ENCODE measurements at regions not wholly inside any gene's neighbourhood (a gene's known extent, or its start where the extent isn't known, plus 50 kb on each side); places are given as distances from the start of the nearest gene placed in this dataset.

GRCh38 chr7:70907259-70908247, 224.4 kb upstream of the GALNT17 start:
- DNase-seq, result no peak

- DNase-seq, result no peak
Measured at GRCh38 chr7:70913924-70914323, 218.0 kb upstream of the GALNT17 start.

- DNase-seq, result no peak
Measured at GRCh38 chr7:70915067-70915466, 216.9 kb upstream of the GALNT17 start.

GRCh38 chr7:70919481-70920073, 212.4 kb upstream of the GALNT17 start:
- DNase-seq, result no peak

GRCh38 chr7:70920876-70921275, 211.1 kb upstream of the GALNT17 start:
- no peak for DNase-seq

GRCh38 chr7:70923181-70923845, 208.6 kb upstream of the GALNT17 start:
- DNase-seq, result no peak

GRCh38 chr7:70925411-70926115, 206.4 kb upstream of the GALNT17 start:
- DNase-seq, result no peak

GRCh38 chr7:70926666-70927065, 205.3 kb upstream of the GALNT17 start:
- DNase-seq, result no peak

- DNase-seq, result no peak
Measured at GRCh38 chr7:70935311-70935710, 196.6 kb upstream of the GALNT17 start.

GRCh38 chr7:70935854-70936253, 196.1 kb upstream of the GALNT17 start:
- DNase-seq, result no peak

- no peak for DNase-seq
Measured at GRCh38 chr7:70937424-70937823, 194.5 kb upstream of the GALNT17 start.

GRCh38 chr7:70940597-70940996, 191.3 kb upstream of the GALNT17 start:
- no peak for DNase-seq

- DNase-seq, result no peak
Measured at GRCh38 chr7:70942791-70943190, 189.2 kb upstream of the GALNT17 start.

- no peak for DNase-seq
Measured at GRCh38 chr7:70944516-70944915, 187.4 kb upstream of the GALNT17 start.

- no peak for DNase-seq
Measured at GRCh38 chr7:70947181-70947580, 184.8 kb upstream of the GALNT17 start.

GRCh38 chr7:70949862-70950261, 182.1 kb upstream of the GALNT17 start:
- DNase-seq, result no peak

GRCh38 chr7:70951271-70951962, 180.5 kb upstream of the GALNT17 start:
- no peak for DNase-seq

- DNase-seq, result no peak
Measured at GRCh38 chr7:70952311-70952710, 179.6 kb upstream of the GALNT17 start.

- DNase-seq, result no peak
Measured at GRCh38 chr7:70953331-70953741, 178.6 kb upstream of the GALNT17 start.

GRCh38 chr7:70953796-70954195, 178.1 kb upstream of the GALNT17 start:
- no peak for DNase-seq

GRCh38 chr7:70972693-70973092, 159.3 kb upstream of the GALNT17 start:
- DNase-seq, result no peak

GRCh38 chr7:70975754-70976153, 156.2 kb upstream of the GALNT17 start:
- no peak for DNase-seq
